GM12873 (cell line): ENCODE measurements at regions not wholly inside any gene's neighbourhood (a gene's known extent, or its start where the extent isn't known, plus 50 kb on each side); places are given as distances from the start of the nearest gene placed in this dataset.

Source experiments
- TF ChIP-seq, protein P1 (sequence below): IDR thresholded peaks from 2 replicates; pipeline ENCODE4 v1.5.1; 2012; ENCODE audit warnings: low read depth, mild to moderate bottlenecking, moderate library complexity, low read length, control low read depth; ENCODE audit not compliant: insufficient read depth; ENCODE audit errors: missing control alignments

DNA sequence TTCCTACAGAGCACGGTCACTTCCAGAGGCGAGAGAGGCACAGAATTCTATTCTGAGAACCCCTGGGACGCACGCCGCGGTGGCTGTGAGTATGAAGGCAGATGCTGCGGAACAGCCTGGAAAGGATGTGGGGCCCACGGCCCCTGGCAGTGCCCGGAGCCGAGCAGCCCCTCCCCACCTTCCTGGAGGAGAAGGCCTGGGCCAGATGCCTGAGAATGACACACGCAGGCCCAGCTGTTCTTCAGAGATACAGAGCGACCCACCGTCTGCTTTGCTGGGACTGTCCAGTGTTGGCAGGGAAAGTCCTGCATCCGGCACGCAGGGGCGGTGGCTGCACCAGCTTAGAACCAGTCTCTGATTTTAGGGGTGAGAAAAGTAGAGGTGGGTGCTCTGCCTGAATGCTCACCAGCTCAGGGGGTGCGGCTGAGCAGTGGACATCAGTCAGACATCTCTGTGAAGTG is 116.7 kb upstream of the LPCAT1 start:
- TF ChIP-seq, protein P1, sequence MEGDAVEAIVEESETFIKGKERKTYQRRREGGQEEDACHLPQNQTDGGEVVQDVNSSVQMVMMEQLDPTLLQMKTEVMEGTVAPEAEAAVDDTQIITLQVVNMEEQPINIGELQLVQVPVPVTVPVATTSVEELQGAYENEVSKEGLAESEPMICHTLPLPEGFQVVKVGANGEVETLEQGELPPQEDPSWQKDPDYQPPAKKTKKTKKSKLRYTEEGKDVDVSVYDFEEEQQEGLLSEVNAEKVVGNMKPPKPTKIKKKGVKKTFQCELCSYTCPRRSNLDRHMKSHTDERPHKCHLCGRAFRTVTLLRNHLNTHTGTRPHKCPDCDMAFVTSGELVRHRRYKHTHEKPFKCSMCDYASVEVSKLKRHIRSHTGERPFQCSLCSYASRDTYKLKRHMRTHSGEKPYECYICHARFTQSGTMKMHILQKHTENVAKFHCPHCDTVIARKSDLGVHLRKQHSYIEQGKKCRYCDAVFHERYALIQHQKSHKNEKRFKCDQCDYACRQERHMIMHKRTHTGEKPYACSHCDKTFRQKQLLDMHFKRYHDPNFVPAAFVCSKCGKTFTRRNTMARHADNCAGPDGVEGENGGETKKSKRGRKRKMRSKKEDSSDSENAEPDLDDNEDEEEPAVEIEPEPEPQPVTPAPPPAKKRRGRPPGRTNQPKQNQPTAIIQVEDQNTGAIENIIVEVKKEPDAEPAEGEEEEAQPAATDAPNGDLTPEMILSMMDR, result no peak

DNA sequence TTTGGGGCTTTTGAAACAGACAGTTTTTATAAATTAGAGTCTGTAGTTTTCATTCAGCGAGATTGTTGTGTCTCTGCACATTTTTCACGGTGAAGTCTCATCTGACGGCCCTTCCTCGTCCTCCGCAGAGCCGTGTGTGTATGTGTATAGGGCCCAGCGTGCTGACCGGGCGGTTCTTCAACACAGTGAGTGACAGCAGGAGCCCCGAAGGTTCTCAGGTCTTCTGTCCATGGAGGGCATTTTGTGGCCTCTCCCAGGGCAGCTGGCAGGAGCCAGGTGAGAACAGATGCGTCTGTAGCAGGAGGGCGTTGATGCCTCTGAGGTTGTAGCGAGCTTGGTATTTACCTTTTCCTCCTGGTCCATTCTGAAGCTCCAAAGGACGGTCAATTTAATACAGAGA is 116.0 kb upstream of the LPCAT1 start:
- TF ChIP-seq, protein P1, result no peak

DNA sequence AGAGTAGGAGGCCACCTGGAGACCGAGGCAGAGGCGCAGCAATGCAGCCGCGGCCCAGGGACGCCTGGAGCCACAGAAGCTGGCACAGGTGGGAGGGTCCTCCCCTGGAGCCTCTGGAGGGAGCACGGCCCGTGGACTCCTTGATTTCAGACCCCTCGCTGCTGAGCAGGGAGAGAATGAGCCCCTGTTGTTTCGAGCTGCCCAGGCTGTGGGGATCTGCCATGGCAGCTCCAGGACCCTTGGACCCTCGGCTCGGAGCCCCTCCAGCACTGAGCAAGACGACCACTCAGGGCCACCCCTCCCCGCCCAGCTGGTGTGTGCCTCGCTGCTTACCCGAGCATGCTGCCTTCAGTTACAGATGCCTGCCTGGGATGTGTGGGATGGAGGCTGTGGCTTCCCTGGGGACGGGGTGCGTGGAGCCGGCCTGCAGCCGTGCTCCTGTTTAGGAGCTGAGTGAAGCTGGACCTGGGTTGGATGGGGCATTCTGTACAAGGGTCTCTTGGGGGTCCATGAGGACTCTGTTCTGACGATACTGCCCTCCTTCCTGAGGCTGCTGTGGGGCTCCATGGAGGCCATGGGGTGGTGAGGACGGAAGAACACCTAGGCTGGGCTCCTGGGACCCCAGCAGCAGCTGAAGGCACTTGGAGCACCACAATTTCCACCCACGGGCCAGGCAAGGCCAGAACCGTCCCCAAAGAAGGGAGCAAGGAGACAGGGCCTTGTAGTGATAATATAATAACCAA is 115.1 kb upstream of the LPCAT1 start:
- TF ChIP-seq, protein P1, result no peak

DNA sequence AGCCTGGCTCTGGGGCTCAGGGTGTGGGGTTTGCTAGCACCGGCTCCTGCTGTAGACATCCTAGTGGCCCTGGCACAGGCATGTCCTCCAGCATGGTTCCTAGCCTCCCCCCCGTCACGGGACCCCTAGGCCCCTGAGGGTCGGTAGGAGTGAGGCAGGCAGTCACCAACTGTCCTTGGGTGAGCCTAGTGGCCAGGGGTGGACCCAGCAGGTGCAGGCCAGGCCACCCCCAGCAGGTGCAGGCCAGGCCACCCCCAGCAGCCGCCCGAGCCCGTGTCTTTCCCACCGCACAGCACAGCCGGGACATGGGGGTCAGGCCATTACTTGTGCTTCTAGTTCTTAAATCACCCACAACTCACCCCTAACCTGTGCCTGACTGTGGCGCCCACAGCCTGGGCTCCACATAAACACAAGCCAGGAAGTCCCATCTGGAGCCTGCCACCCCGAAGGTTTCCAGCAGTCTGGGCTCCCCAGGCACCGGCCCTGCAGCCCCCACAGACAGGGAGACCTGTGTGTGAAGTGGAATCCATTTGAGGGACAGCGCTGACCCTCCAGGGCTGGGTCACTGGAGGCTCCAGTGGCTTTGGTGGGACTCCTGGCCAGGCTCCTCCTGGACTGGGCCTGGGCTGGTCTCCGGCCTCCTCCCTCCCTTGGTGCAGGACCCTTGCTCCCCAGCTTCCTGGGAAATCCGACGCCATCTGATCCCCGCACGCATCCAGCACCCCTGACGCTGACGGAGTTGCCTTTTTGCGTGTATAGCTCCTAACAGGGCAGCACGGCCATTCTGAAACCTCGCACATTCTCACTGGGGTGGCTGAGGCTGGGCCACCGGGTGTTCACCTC is 114.1 kb upstream of the LPCAT1 start:
- TF ChIP-seq, protein P1, result no peak

DNA sequence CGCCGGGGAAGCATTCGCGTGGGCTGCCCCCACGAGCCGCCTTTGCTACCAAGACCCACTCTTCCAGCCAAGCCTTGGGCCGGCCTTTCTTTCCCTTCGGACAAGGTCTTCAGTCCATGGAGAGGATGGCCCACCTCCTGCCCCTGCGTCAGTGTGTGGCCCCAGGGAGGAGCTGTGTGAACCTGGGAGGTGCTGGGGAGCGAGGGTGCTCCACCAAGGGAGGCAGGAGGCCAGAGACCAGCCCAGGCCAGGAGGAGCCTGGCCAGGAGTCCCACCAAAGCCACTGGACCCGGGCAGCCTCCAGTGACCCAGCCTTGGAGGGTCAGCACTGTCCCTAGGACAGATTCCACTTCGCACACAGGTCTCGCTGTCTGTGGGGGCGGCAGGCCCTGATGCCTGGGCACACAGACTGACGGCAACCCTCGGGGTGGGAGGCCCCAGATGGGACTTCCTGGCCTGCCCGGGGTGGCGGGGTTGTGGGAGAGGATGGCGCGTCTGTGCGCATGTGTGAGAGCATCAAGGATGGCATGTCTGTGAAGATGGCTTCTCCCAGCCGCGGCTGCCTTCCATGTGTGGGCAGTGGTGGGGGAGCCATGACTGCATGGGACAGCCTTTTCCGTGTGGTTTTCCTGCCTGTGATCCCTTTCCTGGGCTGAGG is 113.3 kb upstream of the LPCAT1 start:
- TF ChIP-seq, protein P1, result no peak

DNA sequence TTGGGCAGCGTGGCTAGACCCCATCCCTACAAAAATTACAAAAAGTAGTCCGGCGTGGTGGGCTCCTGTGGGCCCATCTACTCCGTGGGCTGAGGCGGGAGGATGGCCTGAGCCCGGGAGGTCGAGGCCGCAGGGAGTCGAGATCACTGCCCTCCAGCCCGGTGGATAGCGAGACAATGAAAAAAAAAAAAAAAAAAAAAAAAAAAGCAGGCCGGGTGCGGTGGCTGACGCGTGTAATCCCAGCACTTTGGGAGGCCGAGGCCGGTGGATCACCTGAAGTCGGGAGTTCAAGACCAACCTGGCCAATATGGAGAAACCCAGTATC is 110.5 kb upstream of the LPCAT1 start:
- TF ChIP-seq, protein P1, result no peak
